Skin epidermis (tissue), 12 donors: ENCODE measurements at regions not wholly inside any gene's neighbourhood (a gene's known extent, or its start where the extent isn't known, plus 50 kb on each side); places are given as distances from the start of the nearest gene placed in this dataset.
"Not testable (repeated sequence)": the region's sequence is repeated elsewhere in the genome, so short reads cannot be mapped to it uniquely, and the experiment has no call there.

ENCODE experiments used
- H3K27ac ChIP-seq, 21 experiments: fragments of 200-600 bp; sonication (generic) in 11 of 21; one replicate each; pipeline ENCODE4 v1.5.0; 2020; ENCODE audit warnings: mild to moderate bottlenecking in 3 of 21, inconsistent platforms in 2 of 21, moderate library complexity in 2 of 21
- H3K4me3 ChIP-seq, 7 experiments: fragments of 200-600 bp; sonication (generic) in 2 of 7; one replicate each; pipeline ENCODE4 v1.5.0; 2020; ENCODE audit warnings: inconsistent platforms in 2 of 7, mild to moderate bottlenecking in 2 of 7, moderate library complexity in 1 of 7

GRCh38 chr22:47535681-47536080, 773.2 kb downstream of the TBC1D22A start:
- H3K27ac ChIP-seq: no peak overlapping the region
- H3K4me3 ChIP-seq: no peak overlapping the region

GRCh38 chr22:47534804-47535410, 772.5 kb downstream of the TBC1D22A start:
- Histone ChIP-seq H3K27ac (peak overlapping the region in 7 of 21 experiments; percentile 12 to 70 (median 41)), H3K4me3 (no peak overlapping the region)

- Histone ChIP-seq H3K27ac (peak overlapping the region in 6 of 21 experiments; percentile 12 to 70 (median 28)), H3K4me3 (no peak overlapping the region)
Measured at GRCh38 chr22:47533961-47534803, 771.7 kb downstream of the TBC1D22A start.

- H3K27ac ChIP-seq: no peak overlapping the region
Measured at GRCh38 chr22:47517062-47517461, 754.6 kb downstream of the TBC1D22A start.

GRCh38 chr22:47515384-47516125, 753.1 kb downstream of the TBC1D22A start:
- Histone ChIP-seq H3K27ac (no peak overlapping the region), H3K4me3 (no peak overlapping the region)

More at GRCh38 chr22:47517062-47517461, 754.6 kb downstream of the TBC1D22A start:
- H3K4me3 ChIP-seq: no peak overlapping the region

DNA sequence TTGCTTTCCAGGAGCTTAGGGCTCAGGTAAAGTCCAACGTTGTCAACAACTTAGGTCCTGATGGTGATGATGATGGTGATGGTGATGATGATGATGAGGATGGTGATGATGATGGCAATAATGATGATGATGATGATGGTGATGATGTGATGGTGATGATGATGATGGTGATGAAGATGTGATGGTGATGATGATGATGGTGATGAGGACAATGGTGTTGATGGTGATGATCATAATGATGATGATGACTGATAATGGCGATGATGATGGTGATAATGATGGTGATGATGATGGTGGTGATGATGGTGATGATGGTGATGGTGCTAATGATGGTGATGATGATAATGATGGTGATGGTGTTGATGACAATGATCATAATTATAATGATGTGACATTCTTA, 750.2 kb downstream of the TBC1D22A start:
- no peak overlapping the region for H3K4me3 ChIP-seq
- H3K27ac ChIP-seq: no peak overlapping the region

- Histone ChIP-seq H3K4me3 (no peak overlapping the region), H3K27ac (no peak overlapping the region)
Measured at GRCh38 chr22:47504962-47505361, 742.5 kb downstream of the TBC1D22A start.

DNA sequence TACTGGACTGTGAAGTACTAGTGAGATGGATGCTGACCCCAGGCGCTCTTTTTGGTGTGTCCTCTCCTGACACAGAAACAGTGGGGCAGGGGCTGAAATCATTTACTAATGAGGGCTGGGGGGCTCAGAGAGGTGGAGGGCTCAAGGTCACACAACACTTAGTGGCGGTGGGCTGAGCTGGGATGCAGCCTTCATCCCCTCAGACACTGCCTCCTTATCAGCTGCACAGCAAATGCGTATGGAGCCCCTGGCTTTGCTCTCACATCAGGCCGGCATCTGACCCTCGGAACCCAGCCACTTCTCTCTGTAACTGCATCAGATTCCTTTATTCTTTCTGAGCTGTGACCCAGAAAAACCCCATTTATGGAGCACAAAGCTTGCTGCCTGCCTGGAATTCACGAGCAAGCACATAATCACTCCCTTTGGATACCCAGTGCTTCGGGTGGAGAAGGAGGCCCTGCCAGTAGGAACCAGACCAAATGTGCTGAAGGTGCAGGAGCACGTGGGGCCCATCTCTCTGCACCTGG, 736.6 kb downstream of the TBC1D22A start:
- H3K4me3 ChIP-seq: no peak overlapping the region
- no peak overlapping the region for H3K27ac ChIP-seq

- Histone ChIP-seq H3K4me3 (no peak overlapping the region), H3K27ac (no peak overlapping the region)
Measured at GRCh38 chr22:47497666-47498065, 735.2 kb downstream of the TBC1D22A start.

DNA sequence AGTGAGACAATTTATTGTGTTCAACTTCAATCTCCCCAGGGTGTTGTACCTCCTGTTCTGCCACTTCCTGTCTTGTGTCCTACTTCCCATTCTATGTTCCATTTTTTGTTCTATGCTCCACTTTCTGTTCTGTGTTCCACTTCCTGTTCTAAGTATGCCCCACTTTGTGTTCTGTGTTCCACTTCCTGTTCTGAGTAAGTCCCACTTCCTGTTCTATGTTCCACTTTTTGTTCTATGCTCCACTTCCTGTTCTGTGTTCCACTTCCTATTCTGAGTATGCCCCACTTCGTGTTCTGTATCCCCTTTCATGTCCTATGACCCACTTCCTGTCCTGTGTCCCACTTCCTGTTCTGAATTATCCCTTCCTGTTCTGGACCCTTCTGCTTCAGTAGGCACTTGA, 732.7 kb downstream of the TBC1D22A start:
- no peak overlapping the region for H3K4me3 ChIP-seq
- H3K27ac ChIP-seq: no peak overlapping the region

DNA sequence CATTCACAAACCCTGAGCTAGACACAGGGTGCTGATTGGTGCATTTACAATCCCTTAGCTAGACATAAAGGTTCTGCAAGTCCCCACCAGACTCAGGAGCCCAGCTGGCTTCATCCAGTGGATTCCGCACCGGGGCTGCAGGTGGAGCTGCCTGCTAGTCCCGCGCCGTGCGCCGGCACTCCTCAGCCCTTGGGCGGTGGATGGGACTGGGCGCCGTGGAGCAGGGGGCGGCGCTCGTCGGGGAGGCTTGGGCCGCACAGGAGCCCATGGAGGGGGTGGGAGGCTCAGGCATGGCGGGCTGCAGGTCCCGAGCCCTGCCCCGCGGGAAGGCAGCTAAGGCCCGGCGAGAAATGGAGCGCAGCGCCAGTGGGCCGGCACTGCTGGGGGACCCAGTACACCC, 725.7 kb downstream of the TBC1D22A start:
- not testable (repeated sequence) for H3K27ac ChIP-seq, H3K4me3 ChIP-seq

DNA sequence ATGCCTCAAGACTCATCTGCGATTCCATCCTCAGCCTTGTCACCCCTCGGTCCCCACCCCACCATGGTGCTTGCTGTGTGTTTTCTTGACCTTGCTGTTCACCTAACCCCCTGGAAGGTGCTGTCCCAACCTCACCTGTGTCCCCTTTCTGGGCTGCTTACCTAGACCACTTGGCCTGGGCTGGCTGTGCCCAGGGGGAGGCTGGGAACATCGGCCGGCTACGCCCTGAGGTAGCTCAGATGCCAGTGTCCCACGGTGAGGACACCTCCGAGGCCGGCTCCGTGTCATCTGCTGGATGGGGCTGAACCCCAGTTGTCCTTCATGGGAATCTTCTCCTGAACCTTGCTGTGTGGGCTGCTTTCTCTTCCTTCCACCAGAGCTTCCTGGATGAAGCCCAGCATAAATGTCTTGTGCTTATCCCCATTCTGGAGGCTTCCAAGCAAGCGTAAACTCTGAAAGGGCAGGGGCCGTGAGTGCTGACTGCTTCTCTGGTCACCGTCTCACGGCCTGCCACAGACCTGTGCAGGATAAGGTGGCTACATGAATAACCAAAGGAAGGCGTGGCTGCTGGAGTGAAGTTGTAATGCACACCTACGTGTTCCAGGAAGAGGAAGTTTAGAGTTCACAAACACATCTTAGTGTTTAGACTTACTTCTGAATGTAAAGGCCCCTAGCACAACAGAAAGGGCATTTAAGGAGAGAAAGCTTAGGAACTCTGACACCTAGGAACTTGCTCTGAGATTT, 724.3 kb downstream of the TBC1D22A start:
- Histone ChIP-seq H3K4me3 (no peak overlapping the region), H3K27ac (no peak overlapping the region)

- Histone ChIP-seq H3K4me3 (no peak overlapping the region), H3K27ac (no peak overlapping the region)
Measured at GRCh38 chr22:47484960-47485569, 722.6 kb downstream of the TBC1D22A start.

- Histone ChIP-seq H3K27ac (no peak overlapping the region), H3K4me3 (no peak overlapping the region)
Measured at GRCh38 chr22:47476231-47476630, 713.8 kb downstream of the TBC1D22A start.

- Histone ChIP-seq H3K27ac (no peak overlapping the region), H3K4me3 (no peak overlapping the region)
Measured at GRCh38 chr22:47474895-47475294, 712.4 kb downstream of the TBC1D22A start.

DNA sequence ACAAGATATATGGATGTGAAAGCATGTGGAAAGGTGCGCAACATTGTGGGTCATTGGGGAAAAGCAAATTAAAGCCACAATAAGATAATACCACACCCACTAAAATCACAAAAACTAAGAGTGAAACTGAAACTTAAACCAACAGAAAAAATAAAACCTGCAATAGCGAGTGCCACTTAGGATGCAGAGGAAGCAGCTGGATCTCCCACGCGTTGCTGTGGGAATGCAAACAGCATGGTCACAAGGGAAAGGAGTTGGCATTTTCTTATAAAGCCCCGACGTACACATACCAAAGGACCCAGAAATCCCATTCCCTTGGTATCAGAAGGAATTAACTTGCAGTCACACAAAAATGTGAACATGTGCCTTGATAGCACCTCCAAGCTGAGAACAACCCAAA, 712.0 kb downstream of the TBC1D22A start:
- Histone ChIP-seq H3K27ac (no peak overlapping the region), H3K4me3 (no peak overlapping the region)

DNA sequence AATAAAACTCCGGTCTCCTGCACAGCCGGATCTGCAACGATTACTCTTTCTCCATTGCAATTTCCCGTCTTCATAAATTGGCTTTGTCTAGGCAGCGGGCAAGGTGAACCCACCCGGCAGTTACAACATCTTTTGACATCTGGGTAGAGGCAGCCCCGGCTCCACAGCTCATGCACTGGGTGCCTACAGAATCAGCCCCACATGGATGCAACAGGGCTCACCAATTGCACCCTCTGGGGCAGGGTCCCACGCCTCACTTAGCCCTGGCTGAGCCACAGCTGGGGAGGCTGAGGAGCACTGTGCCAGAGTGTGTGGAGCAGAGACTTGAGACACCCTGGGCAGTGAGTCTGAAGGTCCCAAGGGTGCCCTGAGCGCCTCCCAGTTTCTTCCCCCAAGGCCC, 710.2 kb downstream of the TBC1D22A start:
- Histone ChIP-seq H3K4me3 (no peak overlapping the region), H3K27ac (no peak overlapping the region)

GRCh38 chr22:47471406-47471805, 709.0 kb downstream of the TBC1D22A start:
- Histone ChIP-seq H3K27ac (no peak overlapping the region), H3K4me3 (no peak overlapping the region)

GRCh38 chr22:47465809-47466208, 703.4 kb downstream of the TBC1D22A start:
- Histone ChIP-seq H3K4me3 (no peak overlapping the region), H3K27ac (no peak overlapping the region)
